ENCODE measurements at regions not wholly inside any gene's neighbourhood (a gene's known extent, or its start where the extent isn't known, plus 50 kb on each side); places are given as distances from the start of the nearest gene placed in this dataset.

DNA sequence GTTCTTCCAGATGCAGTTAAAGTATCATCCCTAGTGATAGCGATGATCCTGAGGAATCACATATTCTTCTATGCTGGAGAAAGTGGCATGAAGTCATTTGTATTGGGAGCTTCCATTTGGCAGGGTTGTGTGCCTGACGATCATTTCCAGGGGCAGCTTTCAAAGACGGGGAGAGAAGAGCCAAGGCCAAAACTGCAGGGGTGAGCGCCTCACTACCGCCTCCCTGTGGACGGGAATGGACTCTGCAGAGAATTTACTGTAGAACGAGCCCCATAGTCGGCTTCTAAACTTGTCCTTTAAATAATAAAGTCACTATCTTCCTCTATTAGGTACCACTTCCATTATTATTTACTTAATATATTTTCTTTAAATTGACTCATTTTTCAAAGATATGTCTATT lies 555.9 kb upstream of the TMEM132C start:
- H3K27ac ChIP-seq: no peak overlapping the region
- TF ChIP-seq, protein P1, sequence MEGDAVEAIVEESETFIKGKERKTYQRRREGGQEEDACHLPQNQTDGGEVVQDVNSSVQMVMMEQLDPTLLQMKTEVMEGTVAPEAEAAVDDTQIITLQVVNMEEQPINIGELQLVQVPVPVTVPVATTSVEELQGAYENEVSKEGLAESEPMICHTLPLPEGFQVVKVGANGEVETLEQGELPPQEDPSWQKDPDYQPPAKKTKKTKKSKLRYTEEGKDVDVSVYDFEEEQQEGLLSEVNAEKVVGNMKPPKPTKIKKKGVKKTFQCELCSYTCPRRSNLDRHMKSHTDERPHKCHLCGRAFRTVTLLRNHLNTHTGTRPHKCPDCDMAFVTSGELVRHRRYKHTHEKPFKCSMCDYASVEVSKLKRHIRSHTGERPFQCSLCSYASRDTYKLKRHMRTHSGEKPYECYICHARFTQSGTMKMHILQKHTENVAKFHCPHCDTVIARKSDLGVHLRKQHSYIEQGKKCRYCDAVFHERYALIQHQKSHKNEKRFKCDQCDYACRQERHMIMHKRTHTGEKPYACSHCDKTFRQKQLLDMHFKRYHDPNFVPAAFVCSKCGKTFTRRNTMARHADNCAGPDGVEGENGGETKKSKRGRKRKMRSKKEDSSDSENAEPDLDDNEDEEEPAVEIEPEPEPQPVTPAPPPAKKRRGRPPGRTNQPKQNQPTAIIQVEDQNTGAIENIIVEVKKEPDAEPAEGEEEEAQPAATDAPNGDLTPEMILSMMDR (IDR thresholded peaks at IDR 0.05): peak; percentile 90
- no peak for TF ChIP-seq ZFX (IDR thresholded peaks at IDR 0.05; ENCODE audit: borderline replicate concordance)

DNA sequence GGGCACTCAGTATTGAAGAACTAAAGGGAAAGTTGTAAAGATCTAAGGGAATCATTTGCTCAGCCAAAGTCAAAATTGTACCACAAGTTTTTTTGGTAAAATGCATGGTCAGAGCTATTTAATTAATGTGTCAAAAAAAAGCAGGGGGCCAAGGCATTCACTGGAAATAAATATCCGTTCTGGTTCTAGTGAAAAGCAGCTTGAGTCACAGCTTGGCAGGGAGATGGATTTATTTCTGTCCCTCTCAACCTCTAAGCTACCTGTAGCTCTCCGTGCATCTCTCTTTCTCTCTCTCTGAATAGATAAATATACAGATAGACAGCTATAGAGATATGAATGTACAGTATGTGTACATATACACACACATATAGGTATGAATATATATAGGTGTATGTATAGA lies 554.4 kb upstream of the TMEM132C start:
- no peak for TF ChIP-seq ZFX (IDR thresholded peaks at IDR 0.05; ENCODE audit: borderline replicate concordance)
- TF ChIP-seq, protein P1 (IDR thresholded peaks at IDR 0.05): no peak
- H3K27ac ChIP-seq: no peak overlapping the region

DNA sequence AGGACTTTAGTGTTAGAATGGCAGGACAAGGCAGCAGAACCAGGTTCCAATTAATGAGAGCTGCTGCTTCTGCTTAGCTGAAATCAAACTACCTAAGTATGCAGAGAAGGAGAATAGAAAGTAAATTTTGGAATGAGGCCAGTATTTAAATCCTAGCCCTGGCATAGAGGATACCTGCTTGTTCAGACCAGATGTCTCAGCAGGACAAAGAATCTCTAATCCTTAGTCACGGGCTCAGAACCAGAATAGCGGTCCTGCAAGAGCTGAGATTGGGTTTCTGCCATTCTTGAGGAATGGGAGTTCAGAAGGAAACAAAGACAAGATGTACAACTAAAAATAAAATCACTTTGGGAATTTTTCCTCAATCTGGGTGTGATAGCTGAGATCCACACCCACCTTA lies 550.8 kb upstream of the TMEM132C start:
- TF ChIP-seq, protein P1 (IDR thresholded peaks at IDR 0.05): no peak
- no peak for TF ChIP-seq ZFX (IDR thresholded peaks at IDR 0.05; ENCODE audit: borderline replicate concordance)
- no peak overlapping the region for H3K27ac ChIP-seq

DNA sequence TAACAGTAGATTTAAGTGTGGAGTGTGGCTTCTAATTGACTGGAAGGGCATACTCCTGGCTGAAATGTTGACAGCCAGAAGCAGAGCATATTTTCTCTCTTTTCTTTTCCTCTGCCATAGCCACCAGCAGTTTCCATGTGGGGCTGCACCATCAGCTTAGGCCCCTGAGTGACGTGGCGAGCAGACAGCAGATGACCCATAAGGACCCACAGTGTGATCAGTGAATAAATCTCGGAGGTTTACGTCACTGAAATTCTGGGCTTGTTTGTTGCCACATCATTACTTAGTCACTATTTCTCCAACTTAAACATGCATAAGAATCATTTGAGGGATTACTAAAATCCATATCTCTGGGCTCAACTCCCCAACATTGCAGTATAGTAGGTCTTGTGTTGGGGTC lies 549.7 kb upstream of the TMEM132C start:
- no peak overlapping the region for H3K27ac ChIP-seq
- no peak for TF ChIP-seq ZFX (IDR thresholded peaks at IDR 0.05; ENCODE audit: borderline replicate concordance)
- TF ChIP-seq, protein P1 (IDR thresholded peaks at IDR 0.05): no peak

DNA sequence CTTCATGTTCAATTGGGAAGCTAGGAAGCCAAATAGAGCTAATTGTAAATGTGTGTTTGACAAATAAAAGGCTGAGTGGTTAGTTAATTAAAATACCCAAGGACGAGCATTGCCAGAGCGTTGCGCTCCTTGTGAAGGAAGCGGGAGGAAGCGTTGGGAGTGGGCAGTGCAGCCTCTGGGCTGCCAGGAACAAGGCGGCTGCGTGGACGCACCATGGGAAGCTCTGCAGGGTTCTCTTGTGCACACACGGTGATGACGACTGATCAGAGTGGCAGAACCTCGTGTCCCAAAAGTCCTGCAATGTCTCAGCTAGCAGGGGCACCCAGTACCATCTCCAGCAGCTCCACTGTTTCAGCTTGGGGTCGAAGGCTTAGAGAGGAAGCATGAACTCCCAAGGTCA lies 546.6 kb upstream of the TMEM132C start:
- H3K27ac ChIP-seq: no peak overlapping the region
- TF ChIP-seq ZFX (IDR thresholded peaks at IDR 0.05; ENCODE audit: borderline replicate concordance): no peak
- TF ChIP-seq, protein P1 (IDR thresholded peaks at IDR 0.05): no peak

DNA sequence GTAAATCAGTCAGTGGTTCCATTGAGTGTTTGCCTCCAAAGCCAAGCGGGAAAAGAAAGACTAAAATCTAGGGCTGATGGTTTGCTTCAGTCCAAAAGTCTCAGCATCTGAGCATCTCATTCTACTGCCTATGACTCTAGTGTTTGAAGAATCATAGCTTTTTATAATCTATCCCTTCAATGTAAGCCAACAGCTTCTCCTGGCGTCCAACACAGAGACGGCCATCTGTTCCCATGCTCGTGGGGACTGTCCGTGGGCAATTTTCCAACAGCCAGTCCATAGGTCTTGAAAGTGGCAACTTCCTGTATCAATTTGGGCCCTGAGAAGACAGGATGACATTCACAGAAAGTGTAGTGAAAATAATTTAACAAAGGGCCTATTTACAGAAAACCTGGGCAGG lies 544.4 kb upstream of the TMEM132C start:
- H3K27ac ChIP-seq: no peak overlapping the region
- TF ChIP-seq ZFX (IDR thresholded peaks at IDR 0.05; ENCODE audit: borderline replicate concordance): no peak
- TF ChIP-seq, protein P1 (IDR thresholded peaks at IDR 0.05): no peak

DNA sequence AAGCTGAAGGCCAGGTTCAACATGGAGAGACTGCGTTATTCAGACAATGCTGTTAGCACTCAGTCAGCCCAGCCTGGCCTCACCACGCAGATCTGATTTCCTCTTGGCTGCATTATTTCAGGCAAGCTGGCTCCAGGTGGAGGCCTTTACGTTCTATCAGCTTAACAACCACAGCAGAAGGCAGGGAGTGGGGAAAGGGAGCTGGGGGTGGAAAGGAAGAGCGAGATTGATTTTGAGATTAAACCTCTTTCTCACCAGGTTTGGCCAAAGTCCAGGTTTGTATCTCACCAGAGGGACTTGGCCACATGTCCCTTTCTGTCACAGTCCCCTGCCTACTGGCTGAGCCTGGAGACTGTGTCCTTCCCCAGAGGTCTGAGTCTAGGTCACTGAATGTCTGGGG lies 543.7 kb upstream of the TMEM132C start:
- TF ChIP-seq ZFX (IDR thresholded peaks at IDR 0.05; ENCODE audit: borderline replicate concordance): no peak
- TF ChIP-seq, protein P1 (IDR thresholded peaks at IDR 0.05): no peak
- no peak overlapping the region for H3K27ac ChIP-seq
